Neural cell (in vitro differentiated cells): ENCODE measurements at regions not wholly inside any gene's neighbourhood (a gene's known extent, or its start where the extent isn't known, plus 50 kb on each side); places are given as distances from the start of the nearest gene placed in this dataset.

Experiments used
- EP300 ChIP-seq: fragments of 450-650 bp; conservative IDR thresholded peaks from 2 replicates; pipeline ENCODE4 v1.6.1; 2014; ENCODE audit warnings: antibody characterized with exemption, mild to moderate bottlenecking, moderate library complexity; ENCODE audit not compliant: poor library complexity, severe bottlenecking
- EZH2 ChIP-seq: fragments of 200-600, 300-800 bp; shearing (Covaris generic), sonication (generic); IDR thresholded peaks from 2 replicates; pipeline ENCODE4 v1.6.1; 2014; ENCODE audit warnings: antibody characterized with exemption, low read length, borderline replicate concordance, mild to moderate bottlenecking; ENCODE audit not compliant: insufficient read depth, poor library complexity, severe bottlenecking
- MXI1 ChIP-seq: fragments of 450-650 bp; conservative IDR thresholded peaks from 2 replicates; pipeline ENCODE4 v1.6.1; 2014; ENCODE audit warnings: antibody characterized with exemption, mild to moderate bottlenecking; ENCODE audit not compliant: poor library complexity, severe bottlenecking
- POLR2AphosphoS5 ChIP-seq: IDR thresholded peaks from 2 replicates; pipeline ENCODE4 v1.6.1; 2012
- RAD21 ChIP-seq: fragments of 450-650 bp; conservative IDR thresholded peaks from 2 replicates; pipeline ENCODE4 v1.6.1; 2014; ENCODE audit warnings: antibody characterized with exemption, mild to moderate bottlenecking, moderate library complexity
- TAF1 ChIP-seq: IDR thresholded peaks from 2 replicates; pipeline ENCODE4 v1.6.1; 2012; ENCODE audit warnings: low read depth
- TF ChIP-seq, protein P1 (sequence below): fragments of 450-650 bp; IDR thresholded peaks from 2 replicates; pipeline ENCODE4 v1.5.1; 2014; ENCODE audit warnings: antibody characterized with exemption, mild to moderate bottlenecking, moderate library complexity; ENCODE audit not compliant: poor library complexity, severe bottlenecking
- TF ChIP-seq, protein P2 (sequence below): IDR thresholded peaks from 2 replicates; pipeline ENCODE4 v1.6.1; 2012; ENCODE audit warnings: borderline replicate concordance

DNA sequence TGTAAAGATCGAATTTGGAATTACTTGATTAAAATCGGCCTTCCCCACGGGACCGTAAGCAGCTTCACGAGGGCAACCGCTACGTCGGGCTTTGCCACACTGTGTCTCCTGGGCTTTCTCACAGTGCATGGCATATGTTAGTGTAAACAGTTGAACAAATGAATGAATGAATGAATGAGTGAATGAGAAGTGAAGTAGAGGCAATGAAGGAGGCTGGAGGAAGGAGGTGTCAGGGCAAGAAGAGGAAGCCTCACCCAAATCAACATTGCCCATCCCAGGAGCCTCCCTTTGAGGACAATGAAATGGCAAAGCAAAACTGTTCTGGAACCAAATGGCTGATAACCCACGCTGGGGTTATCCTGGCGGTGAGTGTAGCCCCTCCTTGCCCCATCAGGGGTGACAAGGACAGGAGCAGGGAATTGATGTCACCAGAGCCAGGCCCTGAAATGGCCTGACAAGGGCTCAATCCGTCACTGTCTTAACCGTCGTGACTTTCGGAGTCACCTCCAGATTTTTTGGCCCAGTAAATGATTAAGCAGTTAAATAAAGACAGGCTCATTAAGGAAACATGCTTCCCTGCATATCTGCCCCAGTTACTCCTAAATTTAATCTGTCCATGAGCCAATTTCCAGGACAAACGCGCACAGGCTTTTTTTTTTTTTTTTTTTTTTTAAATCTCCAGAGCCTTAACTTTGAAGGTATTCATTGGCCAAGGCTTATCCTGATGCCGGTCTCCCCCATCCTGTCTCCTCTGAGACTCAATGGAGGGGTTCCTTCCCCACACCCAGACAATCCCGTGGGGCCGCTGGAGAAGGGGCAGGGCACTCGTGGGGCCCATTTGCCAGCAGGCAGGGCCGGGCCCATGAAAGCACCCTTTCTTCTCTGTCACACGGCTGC lies 88.4 kb upstream of the BOD1 start:
- TF ChIP-seq EZH2 = no peak
- TF ChIP-seq, protein P1, sequence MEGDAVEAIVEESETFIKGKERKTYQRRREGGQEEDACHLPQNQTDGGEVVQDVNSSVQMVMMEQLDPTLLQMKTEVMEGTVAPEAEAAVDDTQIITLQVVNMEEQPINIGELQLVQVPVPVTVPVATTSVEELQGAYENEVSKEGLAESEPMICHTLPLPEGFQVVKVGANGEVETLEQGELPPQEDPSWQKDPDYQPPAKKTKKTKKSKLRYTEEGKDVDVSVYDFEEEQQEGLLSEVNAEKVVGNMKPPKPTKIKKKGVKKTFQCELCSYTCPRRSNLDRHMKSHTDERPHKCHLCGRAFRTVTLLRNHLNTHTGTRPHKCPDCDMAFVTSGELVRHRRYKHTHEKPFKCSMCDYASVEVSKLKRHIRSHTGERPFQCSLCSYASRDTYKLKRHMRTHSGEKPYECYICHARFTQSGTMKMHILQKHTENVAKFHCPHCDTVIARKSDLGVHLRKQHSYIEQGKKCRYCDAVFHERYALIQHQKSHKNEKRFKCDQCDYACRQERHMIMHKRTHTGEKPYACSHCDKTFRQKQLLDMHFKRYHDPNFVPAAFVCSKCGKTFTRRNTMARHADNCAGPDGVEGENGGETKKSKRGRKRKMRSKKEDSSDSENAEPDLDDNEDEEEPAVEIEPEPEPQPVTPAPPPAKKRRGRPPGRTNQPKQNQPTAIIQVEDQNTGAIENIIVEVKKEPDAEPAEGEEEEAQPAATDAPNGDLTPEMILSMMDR = no peak
- TF ChIP-seq, protein P2, sequence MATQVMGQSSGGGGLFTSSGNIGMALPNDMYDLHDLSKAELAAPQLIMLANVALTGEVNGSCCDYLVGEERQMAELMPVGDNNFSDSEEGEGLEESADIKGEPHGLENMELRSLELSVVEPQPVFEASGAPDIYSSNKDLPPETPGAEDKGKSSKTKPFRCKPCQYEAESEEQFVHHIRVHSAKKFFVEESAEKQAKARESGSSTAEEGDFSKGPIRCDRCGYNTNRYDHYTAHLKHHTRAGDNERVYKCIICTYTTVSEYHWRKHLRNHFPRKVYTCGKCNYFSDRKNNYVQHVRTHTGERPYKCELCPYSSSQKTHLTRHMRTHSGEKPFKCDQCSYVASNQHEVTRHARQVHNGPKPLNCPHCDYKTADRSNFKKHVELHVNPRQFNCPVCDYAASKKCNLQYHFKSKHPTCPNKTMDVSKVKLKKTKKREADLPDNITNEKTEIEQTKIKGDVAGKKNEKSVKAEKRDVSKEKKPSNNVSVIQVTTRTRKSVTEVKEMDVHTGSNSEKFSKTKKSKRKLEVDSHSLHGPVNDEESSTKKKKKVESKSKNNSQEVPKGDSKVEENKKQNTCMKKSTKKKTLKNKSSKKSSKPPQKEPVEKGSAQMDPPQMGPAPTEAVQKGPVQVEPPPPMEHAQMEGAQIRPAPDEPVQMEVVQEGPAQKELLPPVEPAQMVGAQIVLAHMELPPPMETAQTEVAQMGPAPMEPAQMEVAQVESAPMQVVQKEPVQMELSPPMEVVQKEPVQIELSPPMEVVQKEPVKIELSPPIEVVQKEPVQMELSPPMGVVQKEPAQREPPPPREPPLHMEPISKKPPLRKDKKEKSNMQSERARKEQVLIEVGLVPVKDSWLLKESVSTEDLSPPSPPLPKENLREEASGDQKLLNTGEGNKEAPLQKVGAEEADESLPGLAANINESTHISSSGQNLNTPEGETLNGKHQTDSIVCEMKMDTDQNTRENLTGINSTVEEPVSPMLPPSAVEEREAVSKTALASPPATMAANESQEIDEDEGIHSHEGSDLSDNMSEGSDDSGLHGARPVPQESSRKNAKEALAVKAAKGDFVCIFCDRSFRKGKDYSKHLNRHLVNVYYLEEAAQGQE = no peak
- TF ChIP-seq EP300 = no peak
- TF ChIP-seq TAF1 = no peak
- no peak for TF ChIP-seq POLR2AphosphoS5
- TF ChIP-seq MXI1 = no peak
- no peak for TF ChIP-seq RAD21
